HepG2 (cell line): ENCODE measurements at regions not wholly inside any gene's neighbourhood (a gene's known extent, or its start where the extent isn't known, plus 50 kb on each side); places are given as distances from the start of the nearest gene placed in this dataset.
A peak's percentile ranks its signal among the peaks of the same experiment; 100 is the strongest.

Experiments
- ATF3 ChIP-seq: sonication (generic); formaldehyde crosslinking; IDR thresholded peaks from 2 replicates; pipeline ENCODE4 v1.4.0; 2020; ENCODE audit warnings: missing genetic modification reagents
- CBFB ChIP-seq: sonication (generic); formaldehyde crosslinking; IDR thresholded peaks from 2 replicates; pipeline ENCODE4 v1.4.0; 2020; ENCODE audit warnings: missing genetic modification reagents
- CBX2 ChIP-seq, 2 experiments: fragments of 200-600 bp in 1 of 2; sonication (generic); formaldehyde crosslinking in 1 of 2; IDR thresholded peaks; 2 replicates each; pipeline versions ENCODE4 v1.7.0 to v1.8.1; 2018 to 2022; ENCODE audit warnings: low read depth in 2 of 2, low read length in 1 of 2, mild to moderate bottlenecking in 1 of 2, missing genetic modification reagents in 1 of 2
- CTCF ChIP-seq: sonication (generic); formaldehyde crosslinking; IDR thresholded peaks from 2 replicates; pipeline ENCODE4 v1.5.0; 2020; ENCODE audit warnings: mild to moderate bottlenecking, missing genetic modification reagents, moderate library complexity
- HDAC6 ChIP-seq: fragments of 200-600 bp; sonication (generic); IDR thresholded peaks from 2 replicates; pipeline ENCODE4 v1.7.0; 2017; ENCODE audit warnings: mild to moderate bottlenecking, antibody characterized with exemption, low read length, low read depth
- MTF1 ChIP-seq: sonication (generic); formaldehyde crosslinking; IDR thresholded peaks from 2 replicates; pipeline ENCODE4 v1.5.0; 2020; ENCODE audit warnings: missing genetic modification reagents
- SIX4 ChIP-seq: sonication (generic); formaldehyde crosslinking; IDR thresholded peaks from 2 replicates; pipeline ENCODE4 v1.4.0; 2020; ENCODE audit warnings: missing genetic modification reagents
- SMYD3 ChIP-seq: sonication (generic); formaldehyde crosslinking; IDR thresholded peaks from 2 replicates; pipeline ENCODE4 v1.8.1; 2023; ENCODE audit warnings: mild to moderate bottlenecking, missing genetic modification reagents
- THRA ChIP-seq: sonication (generic); formaldehyde crosslinking; IDR thresholded peaks from 2 replicates; pipeline ENCODE4 v1.4.0; 2020; ENCODE audit warnings: missing genetic modification reagents, borderline replicate concordance
- ZBTB39 ChIP-seq: sonication (generic); formaldehyde crosslinking; IDR thresholded peaks from 2 replicates; pipeline ENCODE4 v1.5.0; 2020; ENCODE audit warnings: missing genetic modification reagents
- ZNF7 ChIP-seq: IDR thresholded peaks from 2 replicates; pipeline ENCODE4 v1.6.1; 2016; ENCODE audit warnings: missing biosample characterization, missing genetic modification reagents

GRCh38 chr18:59823596-59824195 is 76.1 kb upstream of the PMAIP1 start:
- no peak for TF ChIP-seq SIX4 (CRISPR knock-in tag)
- no peak for TF ChIP-seq CBX2 (IDR thresholded peaks at IDR 0.05; ENCODE audit: low read depth, low read length)
- no peak for TF ChIP-seq CBX2 (CRISPR knock-in tag; IDR thresholded peaks at IDR 0.05; ENCODE audit: low read depth)
- TF ChIP-seq ATF3, result no peak
- TF ChIP-seq THRA (CRISPR knock-in tag), result no peak
- TF ChIP-seq SMYD3 (CRISPR knock-in tag), result no peak
- TF ChIP-seq MTF1, result no peak
- TF ChIP-seq ZNF7, result no peak
- no peak for TF ChIP-seq ZBTB39 (CRISPR knock-in tag)
- peak; percentile 79 for TF ChIP-seq CTCF (CRISPR knock-in tag)
- TF ChIP-seq HDAC6, result no peak
- TF ChIP-seq CBFB, result no peak
